OCI-LY7 (cell line): ENCODE measurements at regions not wholly inside any gene's neighbourhood (a gene's known extent, or its start where the extent isn't known, plus 50 kb on each side); places are given as distances from the start of the nearest gene placed in this dataset.

Source experiments
- EZH2phosphoT487 ChIP-seq: fragments of 200-600 bp; sonication (generic); IDR thresholded peaks from 2 replicates; pipeline ENCODE4 v1.6.1; 2018; ENCODE audit warnings: low read depth, borderline replicate concordance, mild to moderate bottlenecking, mixed run types, antibody characterized with exemption, low read length, moderate library complexity, mixed read lengths
- TF ChIP-seq, protein P1 (sequence below): fragments of 200-600 bp; sonication (generic); conservative IDR thresholded peaks from 2 replicates; pipeline ENCODE4 v1.5.1; 2014; ENCODE audit warnings: mild to moderate bottlenecking, antibody characterized with exemption, low read length, moderate library complexity, mixed read lengths

- TF ChIP-seq, protein P1, sequence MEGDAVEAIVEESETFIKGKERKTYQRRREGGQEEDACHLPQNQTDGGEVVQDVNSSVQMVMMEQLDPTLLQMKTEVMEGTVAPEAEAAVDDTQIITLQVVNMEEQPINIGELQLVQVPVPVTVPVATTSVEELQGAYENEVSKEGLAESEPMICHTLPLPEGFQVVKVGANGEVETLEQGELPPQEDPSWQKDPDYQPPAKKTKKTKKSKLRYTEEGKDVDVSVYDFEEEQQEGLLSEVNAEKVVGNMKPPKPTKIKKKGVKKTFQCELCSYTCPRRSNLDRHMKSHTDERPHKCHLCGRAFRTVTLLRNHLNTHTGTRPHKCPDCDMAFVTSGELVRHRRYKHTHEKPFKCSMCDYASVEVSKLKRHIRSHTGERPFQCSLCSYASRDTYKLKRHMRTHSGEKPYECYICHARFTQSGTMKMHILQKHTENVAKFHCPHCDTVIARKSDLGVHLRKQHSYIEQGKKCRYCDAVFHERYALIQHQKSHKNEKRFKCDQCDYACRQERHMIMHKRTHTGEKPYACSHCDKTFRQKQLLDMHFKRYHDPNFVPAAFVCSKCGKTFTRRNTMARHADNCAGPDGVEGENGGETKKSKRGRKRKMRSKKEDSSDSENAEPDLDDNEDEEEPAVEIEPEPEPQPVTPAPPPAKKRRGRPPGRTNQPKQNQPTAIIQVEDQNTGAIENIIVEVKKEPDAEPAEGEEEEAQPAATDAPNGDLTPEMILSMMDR, result no peak
- TF ChIP-seq EZH2phosphoT487, result no peak
Observed at GRCh38 chr5:110880413-110880812, 141.6 kb downstream of the SLC25A46 start.
